ENCODE measurements at regions not wholly inside any gene's neighbourhood (a gene's known extent, or its start where the extent isn't known, plus 50 kb on each side); places are given as distances from the start of the nearest gene placed in this dataset.

DNA sequence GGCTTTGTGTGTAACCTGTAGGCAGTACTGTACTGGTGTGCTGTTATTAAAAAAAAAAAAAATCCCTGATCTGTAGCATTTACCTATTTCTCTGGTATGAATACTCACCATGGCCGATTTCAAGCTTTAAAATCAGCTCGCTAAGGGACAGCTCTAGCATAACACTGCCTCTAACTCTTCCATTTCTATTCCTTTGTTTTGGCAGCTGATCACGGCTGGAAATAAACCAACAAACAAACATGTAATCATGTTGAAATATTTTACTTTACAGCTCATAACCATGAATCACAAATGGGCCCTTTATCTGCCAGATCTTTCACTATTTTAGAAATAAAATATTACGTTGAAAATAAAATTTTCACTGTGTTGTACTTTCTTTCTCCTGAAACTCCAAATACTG, 60.5 kb upstream of the IL15 start:
- POLR2A ChIA-PET = no interaction called here
- in situ Hi-C loops (cut with MboI) = no loop called here
- Histone ChIP-seq H3K79me2 (ENCODE audit: control insufficient read depth, insufficient read depth, low read length) (no peaks in the 10 kb centered on the region), H4K20me1 (replicated peaks; ENCODE audit: control insufficient read depth, insufficient read depth, low read length) (no peaks in the 10 kb centered on the region), H3K4me2 (ENCODE audit: insufficient read depth, low read length) (no peak overlapping the region), H3K4me3 (no peak overlapping the region), H3K4me1 (replicated peaks in 1 of 2; ENCODE audit: control insufficient read depth in 2 of 2, insufficient read depth in 2 of 2, low read length in 2 of 2) (no peaks in the 10 kb centered on the region), H3K9ac (ENCODE audit: insufficient read depth in 1 of 2, low read depth in 2 of 2, low read length in 2 of 2) (no peak overlapping the region), H2AFZ (ENCODE audit: low read depth, low read length) (no peak overlapping the region), H3K9me3 (replicated peaks; ENCODE audit: control insufficient read depth, insufficient read depth, low read depth, low read length) (no peaks in the 10 kb centered on the region), H3K9me1 (ENCODE audit: control insufficient read depth, insufficient read depth, low read length) (no peaks in the 10 kb centered on the region), H3K27me3 (ENCODE audit: control insufficient read depth in 2 of 2, insufficient read depth in 2 of 2, low read length in 2 of 2) (no peaks in the 10 kb centered on the region), H3K27ac (ENCODE audit: extremely low read depth, low read depth, low read length) (no peak overlapping the region), H3K36me3 (ENCODE audit: control insufficient read depth, insufficient read depth, low read length) (no peaks in the 10 kb centered on the region)
- intact Hi-C loops (cut with micrococcal nuclease) = no loop called here
- no peak for ATAC-seq
- TF ChIP-seq POLR2AphosphoS2 (IDR thresholded peaks at IDR 0.05; ENCODE audit: low read length) (no peak), ZNF280B (CRISPR knock-in tag; IDR thresholded peaks at IDR 0.05) (no peak), RBM14 (IDR thresholded peaks at IDR 0.05; ENCODE audit: borderline replicate concordance, insufficient read depth, low read depth, low read length) (no peak), POLR2B (IDR thresholded peaks at IDR 0.05; ENCODE audit: low read depth, partially characterized antibody) (no peak), SP2 (IDR thresholded peaks at IDR 0.05; ENCODE audit: extremely low read depth, low read depth, low read length, poor library complexity, severe bottlenecking) (no peak)
- no peak for FAIRE-seq
- BruUV-seq (replicated peaks) = no TSS peak
- DNase-seq (ENCODE audit: extremely low read depth in 1 of 4, low spot score in 3 of 4) = no peak
- CTCF ChIA-PET (ENCODE audit: low intra/inter-chr PET ratio) = no interaction called here
- WGBS (ENCODE audit: insufficient coverage, low coverage, missing lambda C conversion rate) = 0% methylated on average over 4 of the region's 4 CpGs
